ENCODE measurements at regions not wholly inside any gene's neighbourhood (a gene's known extent, or its start where the extent isn't known, plus 50 kb on each side); places are given as distances from the start of the nearest gene placed in this dataset.

GRCh38 chr2:83850071-83850725 is 608.9 kb downstream of the SUCLG1 start:
- TF ChIP-seq EZH2 (IDR thresholded peaks at IDR 0.05; ENCODE audit: borderline replicate concordance) (no peak), CTCF (IDR thresholded peaks at IDR 0.05; ENCODE audit: poor library complexity) (no peak)
- Histone ChIP-seq H3K4me1 (ENCODE audit: insufficient read depth) (no peaks in the 10 kb centered on the region), H3K27me3 (no peaks in the 10 kb centered on the region), H3K9me2 (replicated peaks; ENCODE audit: insufficient read depth) (no peaks in the 10 kb centered on the region), H3K9me3 (ENCODE audit: low read depth) (no peaks in the 10 kb centered on the region), H3K27ac (no peak overlapping the region), H4K20me1 (ENCODE audit: insufficient read depth, poor library complexity, severe bottlenecking) (no peaks in the 10 kb centered on the region), H2AFZ (no peak overlapping the region), H3K36me3 (replicated peaks; ENCODE audit: insufficient read depth, low read depth) (no peaks in the 10 kb centered on the region), H3K4me2 (no peak overlapping the region), H3K79me2 (no peaks in the 10 kb centered on the region), H3K4me3 (no peak overlapping the region)
- 83% methylated on average over 3 of the region's 3 CpGs for WGBS (ENCODE audit: low lambda C conversion rate, missing lambda C conversion rate)
- no peak for DNase-seq (ENCODE audit: low spot score)

GRCh38 chr2:83844490-83844889 is 614.6 kb downstream of the SUCLG1 start:
- Histone ChIP-seq H3K4me3 (no peak overlapping the region), H3K9me3 (ENCODE audit: low read depth) (no peaks in the 10 kb centered on the region), H4K20me1 (ENCODE audit: insufficient read depth, poor library complexity, severe bottlenecking) (no peaks in the 10 kb centered on the region), H3K36me3 (replicated peaks; ENCODE audit: insufficient read depth, low read depth) (no peaks in the 10 kb centered on the region), H3K27me3 (no peaks in the 10 kb centered on the region), H2AFZ (no peak overlapping the region), H3K9me2 (replicated peaks; ENCODE audit: insufficient read depth) (no peaks in the 10 kb centered on the region), H3K4me2 (no peak overlapping the region), H3K27ac (no peak overlapping the region), H3K4me1 (ENCODE audit: insufficient read depth) (no peaks in the 10 kb centered on the region), H3K79me2 (no peaks in the 10 kb centered on the region)
- 90% methylated on average over 2 of the region's 2 CpGs for WGBS (ENCODE audit: low lambda C conversion rate, missing lambda C conversion rate)
- DNase-seq (ENCODE audit: low spot score), result no peak
- TF ChIP-seq CTCF (IDR thresholded peaks at IDR 0.05; ENCODE audit: poor library complexity) (no peak), EZH2phosphoT487 (IDR thresholded peaks at IDR 0.05; ENCODE audit: low read depth, severe bottlenecking, unreplicated experiment) (no peak), EZH2 (IDR thresholded peaks at IDR 0.05; ENCODE audit: borderline replicate concordance) (no peak)

- no peaks in the 10 kb centered on the region for H4K20me1 ChIP-seq (ENCODE audit: insufficient read depth, poor library complexity, severe bottlenecking)
- H3K27me3 ChIP-seq, result no peaks in the 10 kb centered on the region
- no peak overlapping the region for H2AFZ ChIP-seq
- no peak overlapping the region for H3K27ac ChIP-seq
- TF ChIP-seq EZH2phosphoT487 (IDR thresholded peaks at IDR 0.05; ENCODE audit: low read depth, severe bottlenecking, unreplicated experiment) (no peak), CTCF (IDR thresholded peaks at IDR 0.05; ENCODE audit: poor library complexity) (no peak), EZH2 (IDR thresholded peaks at IDR 0.05; ENCODE audit: borderline replicate concordance) (no peak)
- H3K4me3 ChIP-seq, result no peak overlapping the region
- H3K9me2 ChIP-seq (replicated peaks; ENCODE audit: insufficient read depth), result no peaks in the 10 kb centered on the region
- H3K4me2 ChIP-seq, result no peak overlapping the region
- DNase-seq (ENCODE audit: low spot score), result no peak
- no peaks in the 10 kb centered on the region for H3K4me1 ChIP-seq (ENCODE audit: insufficient read depth)
- H3K79me2 ChIP-seq, result no peaks in the 10 kb centered on the region
- no peaks in the 10 kb centered on the region for H3K9me3 ChIP-seq (ENCODE audit: low read depth)
- H3K36me3 ChIP-seq (replicated peaks; ENCODE audit: insufficient read depth, low read depth), result no peaks in the 10 kb centered on the region
Measured at GRCh38 chr2:83842421-83842820, 616.7 kb downstream of the SUCLG1 start.

- TF ChIP-seq EZH2phosphoT487 (IDR thresholded peaks at IDR 0.05; ENCODE audit: low read depth, severe bottlenecking, unreplicated experiment) (no peak), EZH2 (IDR thresholded peaks at IDR 0.05; ENCODE audit: borderline replicate concordance) (no peak), CTCF (IDR thresholded peaks at IDR 0.05; ENCODE audit: poor library complexity) (no peak)
- H3K79me2 ChIP-seq, result no peaks in the 10 kb centered on the region
- H3K4me3 ChIP-seq, result no peak overlapping the region
- H3K4me1 ChIP-seq (ENCODE audit: insufficient read depth), result no peaks in the 10 kb centered on the region
- H3K4me2 ChIP-seq, result no peak overlapping the region
- H3K36me3 ChIP-seq (replicated peaks; ENCODE audit: insufficient read depth, low read depth), result no peaks in the 10 kb centered on the region
- no peak overlapping the region for H3K27ac ChIP-seq
- H4K20me1 ChIP-seq (ENCODE audit: insufficient read depth, poor library complexity, severe bottlenecking), result no peaks in the 10 kb centered on the region
- no peak overlapping the region for H2AFZ ChIP-seq
- no peaks in the 10 kb centered on the region for H3K9me3 ChIP-seq (ENCODE audit: low read depth)
- H3K27me3 ChIP-seq, result no peaks in the 10 kb centered on the region
- 78% methylated on average over 3 of the region's 3 CpGs for WGBS (ENCODE audit: low lambda C conversion rate, missing lambda C conversion rate)
- no peak for DNase-seq (ENCODE audit: low spot score)
- H3K9me2 ChIP-seq (replicated peaks; ENCODE audit: insufficient read depth), result no peaks in the 10 kb centered on the region
Measured at GRCh38 chr2:83837823-83838222, 621.3 kb downstream of the SUCLG1 start.
